ENCODE measurements at regions not wholly inside any gene's neighbourhood (a gene's known extent, or its start where the extent isn't known, plus 50 kb on each side); places are given as distances from the start of the nearest gene placed in this dataset.

- no peaks in the 10 kb centered on the region for H3K36me3 Mint-ChIP-seq (ENCODE audit: insufficient read depth, unreplicated experiment)
- H3K4me3 Mint-ChIP-seq (ENCODE audit: low read depth, unreplicated experiment) = no peak overlapping the region
- no peaks in the 10 kb centered on the region for H3K27me3 Mint-ChIP-seq (ENCODE audit: unreplicated experiment)
- H3K9me3 Mint-ChIP-seq (ENCODE audit: low read depth, unreplicated experiment) = peaks cover 5% of the 10 kb centered on the region
- H3K4me1 Mint-ChIP-seq (ENCODE audit: low read depth, unreplicated experiment) = no peaks in the 10 kb centered on the region
- DNase-seq = no peak
- H3K27ac Mint-ChIP-seq (ENCODE audit: unreplicated experiment) = no peak overlapping the region
- CTCF ChIA-PET = no interaction called here
- TF ChIP-seq CTCF (IDR thresholded peaks at IDR 0.05; ENCODE audit: unreplicated experiment) = no peak
- intact Hi-C loops (cut with micrococcal nuclease; ENCODE audit: unreplicated experiment) = no loop called here
- no TSS peak for BruUV-seq (replicated peaks)
These were observed 73.9 kb upstream of the PRICKLE2 start for GRCh38 chr3:64299206-64299605.

GRCh38 chr3:64297563-64297962 is 72.3 kb upstream of the PRICKLE2 start:
- TF ChIP-seq CTCF (IDR thresholded peaks at IDR 0.05; ENCODE audit: unreplicated experiment) = no peak
- Mint-ChIP-seq H3K27ac (ENCODE audit: unreplicated experiment) (no peak overlapping the region), H3K4me3 (ENCODE audit: low read depth, unreplicated experiment) (no peak overlapping the region), H3K27me3 (ENCODE audit: unreplicated experiment) (no peaks in the 10 kb centered on the region), H3K36me3 (ENCODE audit: insufficient read depth, unreplicated experiment) (no peaks in the 10 kb centered on the region), H3K4me1 (ENCODE audit: low read depth, unreplicated experiment) (no peaks in the 10 kb centered on the region), H3K9me3 (ENCODE audit: low read depth, unreplicated experiment) (peaks cover 5% of the 10 kb centered on the region)
- no TSS peak for BruUV-seq (replicated peaks)
- DNase-seq = no peak
- intact Hi-C loops (cut with micrococcal nuclease; ENCODE audit: unreplicated experiment) = no loop called here
- CTCF ChIA-PET = no interaction called here

- Mint-ChIP-seq H3K4me1 (ENCODE audit: low read depth, unreplicated experiment) (peaks cover 9% of the 10 kb centered on the region), H3K36me3 (ENCODE audit: insufficient read depth, unreplicated experiment) (no peaks in the 10 kb centered on the region), H3K27me3 (ENCODE audit: unreplicated experiment) (no peaks in the 10 kb centered on the region), H3K4me3 (ENCODE audit: low read depth, unreplicated experiment) (no peak overlapping the region), H3K9me3 (ENCODE audit: low read depth, unreplicated experiment) (peaks cover 3% of the 10 kb centered on the region), H3K27ac (ENCODE audit: unreplicated experiment) (no peak overlapping the region)
- no peak for DNase-seq
- CTCF ChIA-PET = no interaction called here
- TF ChIP-seq CTCF (IDR thresholded peaks at IDR 0.05; ENCODE audit: unreplicated experiment) = no peak
- intact Hi-C loops (cut with micrococcal nuclease; ENCODE audit: unreplicated experiment) = no loop called here
- BruUV-seq (replicated peaks) = no TSS peak
These were observed 70.3 kb upstream of the PRICKLE2 start for GRCh38 chr3:64295594-64295993.

- Mint-ChIP-seq H3K36me3 (ENCODE audit: insufficient read depth, unreplicated experiment) (no peaks in the 10 kb centered on the region), H3K27me3 (ENCODE audit: unreplicated experiment) (no peaks in the 10 kb centered on the region), H3K4me3 (ENCODE audit: low read depth, unreplicated experiment) (no peak overlapping the region), H3K4me1 (ENCODE audit: low read depth, unreplicated experiment) (peaks cover 9% of the 10 kb centered on the region), H3K27ac (ENCODE audit: unreplicated experiment) (no peak overlapping the region), H3K9me3 (ENCODE audit: low read depth, unreplicated experiment) (peaks cover 3% of the 10 kb centered on the region)
- CTCF ChIA-PET = no interaction called here
- BruUV-seq (replicated peaks) = no TSS peak
- no peak for DNase-seq
- intact Hi-C loops (cut with micrococcal nuclease; ENCODE audit: unreplicated experiment) = no loop called here
- no peak for TF ChIP-seq CTCF (IDR thresholded peaks at IDR 0.05; ENCODE audit: unreplicated experiment)
These were observed 69.5 kb upstream of the PRICKLE2 start for GRCh38 chr3:64294771-64295170.

- no peak overlapping the region for H3K4me3 Mint-ChIP-seq (ENCODE audit: low read depth, unreplicated experiment)
- H3K9me3 Mint-ChIP-seq (ENCODE audit: low read depth, unreplicated experiment) = no peaks in the 10 kb centered on the region
- no peak overlapping the region for H3K27ac Mint-ChIP-seq (ENCODE audit: unreplicated experiment)
- no peak for TF ChIP-seq CTCF (IDR thresholded peaks at IDR 0.05; ENCODE audit: unreplicated experiment)
- no peaks in the 10 kb centered on the region for H3K36me3 Mint-ChIP-seq (ENCODE audit: insufficient read depth, unreplicated experiment)
- peaks cover 9% of the 10 kb centered on the region for H3K4me1 Mint-ChIP-seq (ENCODE audit: low read depth, unreplicated experiment)
- no TSS peak for BruUV-seq (replicated peaks)
- intact Hi-C loops (cut with micrococcal nuclease; ENCODE audit: unreplicated experiment) = no loop called here
- H3K27me3 Mint-ChIP-seq (ENCODE audit: unreplicated experiment) = no peaks in the 10 kb centered on the region
- CTCF ChIA-PET = no interaction called here
- no peak for DNase-seq
These were observed 67.9 kb upstream of the PRICKLE2 start for GRCh38 chr3:64293121-64293520.
